Ascending aorta (tissue), 2 donors: ENCODE measurements at regions not wholly inside any gene's neighbourhood (a gene's known extent, or its start where the extent isn't known, plus 50 kb on each side); places are given as distances from the start of the nearest gene placed in this dataset.

ENCODE experiments used
- DNase-seq, 2 donors: peaks; one replicate each; pipeline ENCODE4 v3.0.0-alpha.2; 2019; ENCODE audit warnings: low spot score in 2 of 2
- H3K27ac ChIP-seq, 2 donors: fragments of 200-600 bp; sonication (generic); one replicate each; pipeline ENCODE4 v1.5.1; 2016 to 2017; ENCODE audit warnings: mild to moderate bottlenecking in 1 of 2
- H3K27me3 ChIP-seq: fragments of 200-600 bp; sonication (generic); one replicate; pipeline ENCODE4 v1.5.1; 2017
- H3K36me3 ChIP-seq, 2 donors: fragments of 200-600 bp; sonication (generic); one replicate each; pipeline ENCODE4 v1.5.1; 2016
- H3K4me1 ChIP-seq, 2 donors: fragments of 200-600 bp; sonication (generic); one replicate each; pipeline ENCODE4 v1.5.1; 2016 to 2017; ENCODE audit warnings: mild to moderate bottlenecking in 1 of 2
- H3K4me3 ChIP-seq, 2 donors: fragments of 200-600 bp; sonication (generic); one replicate each; pipeline ENCODE4 v1.5.1; 2016 to 2017; ENCODE audit warnings: mild to moderate bottlenecking in 1 of 2
- H3K9me3 ChIP-seq, 2 donors: fragments of 200-600 bp; sonication (generic); one replicate each; pipeline ENCODE4 v1.5.1; 2016
- CTCF ChIP-seq, 3 experiments: fragments of 200-600 bp in 2 of 3; fragments of 450-650 bp in 1 of 3; sonication (generic) in 2 of 3; IDR thresholded peaks; one replicate each; pipeline ENCODE4 v1.5.1; 2016 to 2019; ENCODE audit warnings: antibody characterized with exemption in 3 of 3, mild to moderate bottlenecking in 1 of 3, moderate library complexity in 1 of 3
- intact Hi-C: fragments of 100-400 bp; cut with DNase I; formaldehyde crosslinking; loops from one replicate; pipeline ENCODE4 v1.15.1; 2023

GRCh38 chr18:67428805-67429204 is 87.7 kb downstream of the DSEL start:
- DNase-seq: no peak
- no peaks in the 10 kb centered on the region for H3K9me3 ChIP-seq
- no peaks in the 10 kb centered on the region for H3K27me3 ChIP-seq
- TF ChIP-seq CTCF (IDR thresholded peaks at IDR 0.05): no peak
- no peak overlapping the region for H3K4me3 ChIP-seq
- H3K27ac ChIP-seq: no peak overlapping the region
- H3K4me1 ChIP-seq: no peaks in the 10 kb centered on the region
- intact Hi-C loops: no loop called here
- no peaks in the 10 kb centered on the region for H3K36me3 ChIP-seq

- TF ChIP-seq CTCF (IDR thresholded peaks at IDR 0.05): no peak
- Histone ChIP-seq H3K9me3 (no peaks in the 10 kb centered on the region), H3K4me3 (no peak overlapping the region), H3K27ac (no peak overlapping the region), H3K36me3 (no peaks in the 10 kb centered on the region), H3K4me1 (no peaks in the 10 kb centered on the region), H3K27me3 (no peaks in the 10 kb centered on the region)
- intact Hi-C loops: no loop called here
- no peak for DNase-seq
These were observed 88.4 kb downstream of the DSEL start for GRCh38 chr18:67428158-67428557.

- Histone ChIP-seq H3K4me3 (no peak overlapping the region), H3K27me3 (no peaks in the 10 kb centered on the region), H3K9me3 (no peaks in the 10 kb centered on the region), H3K4me1 (no peaks in the 10 kb centered on the region), H3K27ac (no peak overlapping the region), H3K36me3 (no peaks in the 10 kb centered on the region)
- no peak for DNase-seq
- intact Hi-C loops: no loop called here
- TF ChIP-seq CTCF (IDR thresholded peaks at IDR 0.05): no peak
These were observed 90.0 kb downstream of the DSEL start for GRCh38 chr18:67426486-67426885.

GRCh38 chr18:67425672-67426071 is 90.8 kb downstream of the DSEL start:
- no peaks in the 10 kb centered on the region for H3K4me1 ChIP-seq
- no peak for DNase-seq
- H3K36me3 ChIP-seq: no peaks in the 10 kb centered on the region
- TF ChIP-seq CTCF (IDR thresholded peaks at IDR 0.05): no peak
- H3K27me3 ChIP-seq: no peaks in the 10 kb centered on the region
- H3K27ac ChIP-seq: no peak overlapping the region
- H3K4me3 ChIP-seq: no peak overlapping the region
- intact Hi-C loops: no loop called here
- no peaks in the 10 kb centered on the region for H3K9me3 ChIP-seq

GRCh38 chr18:67421651-67422050 is 94.9 kb downstream of the DSEL start:
- Histone ChIP-seq H3K4me1 (no peaks in the 10 kb centered on the region), H3K9me3 (no peaks in the 10 kb centered on the region), H3K4me3 (no peak overlapping the region), H3K27ac (no peak overlapping the region), H3K27me3 (no peaks in the 10 kb centered on the region), H3K36me3 (no peaks in the 10 kb centered on the region)
- no peak for TF ChIP-seq CTCF (IDR thresholded peaks at IDR 0.05)
- no peak for DNase-seq
- intact Hi-C loops: no loop called here

GRCh38 chr18:67417864-67418523 is 98.5 kb downstream of the DSEL start:
- Histone ChIP-seq H3K9me3 (no peaks in the 10 kb centered on the region), H3K36me3 (no peaks in the 10 kb centered on the region), H3K4me3 (peak overlapping the region; percentile 17 to 29), H3K4me1 (no peaks in the 10 kb centered on the region), H3K27ac (peak overlapping the region; percentile 46 to 64), H3K27me3 (no peaks in the 10 kb centered on the region)
- intact Hi-C loops: loop anchor here (5.0 kb wide), 1 partner anchor 56 kb away; no protein-coding TSS in a partner anchor
- no peak for DNase-seq
- no peak for TF ChIP-seq CTCF (IDR thresholded peaks at IDR 0.05)
